Suprapubic skin (tissue), 4 donors: ENCODE measurements at regions not wholly inside any gene's neighbourhood (a gene's known extent, or its start where the extent isn't known, plus 50 kb on each side); places are given as distances from the start of the nearest gene placed in this dataset.
"Not testable (repeated sequence)": the region's sequence is repeated elsewhere in the genome, so short reads cannot be mapped to it uniquely, and the experiment has no call there.

Source experiments
- DNase-seq, 2 donors: peaks; one replicate each; pipeline ENCODE4 v3.0.0-alpha.2; 2019; ENCODE audit warnings: low spot score in 2 of 2
- H3K27ac ChIP-seq: fragments of 200-600 bp; sonication (generic); one replicate; pipeline ENCODE4 v1.5.1; 2019
- H3K27me3 ChIP-seq: fragments of 200-600 bp; sonication (generic); one replicate; pipeline ENCODE4 v1.5.1; 2019
- H3K36me3 ChIP-seq: fragments of 200-600 bp; sonication (generic); one replicate; pipeline ENCODE4 v1.5.1; 2019
- H3K4me1 ChIP-seq: fragments of 200-600 bp; sonication (generic); one replicate; pipeline ENCODE4 v1.5.1; 2019
- H3K4me3 ChIP-seq: fragments of 200-600 bp; sonication (generic); one replicate; pipeline ENCODE4 v1.5.1; 2019; ENCODE audit warnings: mild to moderate bottlenecking
- H3K9me3 ChIP-seq: fragments of 200-600 bp; sonication (generic); one replicate; pipeline ENCODE4 v1.5.1; 2019
- EP300 ChIP-seq: sonication (generic); formaldehyde crosslinking; IDR thresholded peaks from one replicate; pipeline ENCODE4 v1.6.1; 2017; ENCODE audit warnings: antibody characterized with exemption
- POLR2A ChIP-seq, 2 donors: fragments of 450-650 bp; IDR thresholded peaks; one replicate each; pipeline ENCODE4 v1.6.1; 2017; ENCODE audit warnings: antibody characterized with exemption in 2 of 2, mild to moderate bottlenecking in 2 of 2, moderate library complexity in 2 of 2
- POLR2AphosphoS5 ChIP-seq, 3 donors: sonication (generic); formaldehyde crosslinking; IDR thresholded peaks; one replicate each; pipeline ENCODE4 v1.6.1; 2017; ENCODE audit warnings: antibody characterized with exemption in 3 of 3
- WGBS: methylation state at CpG from one replicate; pipeline ENCODE4 v1.1.5; 2018; 5-methylcytosine and 5-hydroxymethylcytosine counted together
- TF ChIP-seq, protein P1 (sequence below), 2 donors: fragments of 200-600 bp in 1 of 2; fragments of 450-650 bp in 1 of 2; sonication (generic) in 1 of 2; IDR thresholded peaks; one replicate each; pipeline ENCODE4 v1.5.1; 2016 to 2019; ENCODE audit warnings: antibody characterized with exemption in 2 of 2, mild to moderate bottlenecking in 1 of 2, moderate library complexity in 1 of 2

DNA sequence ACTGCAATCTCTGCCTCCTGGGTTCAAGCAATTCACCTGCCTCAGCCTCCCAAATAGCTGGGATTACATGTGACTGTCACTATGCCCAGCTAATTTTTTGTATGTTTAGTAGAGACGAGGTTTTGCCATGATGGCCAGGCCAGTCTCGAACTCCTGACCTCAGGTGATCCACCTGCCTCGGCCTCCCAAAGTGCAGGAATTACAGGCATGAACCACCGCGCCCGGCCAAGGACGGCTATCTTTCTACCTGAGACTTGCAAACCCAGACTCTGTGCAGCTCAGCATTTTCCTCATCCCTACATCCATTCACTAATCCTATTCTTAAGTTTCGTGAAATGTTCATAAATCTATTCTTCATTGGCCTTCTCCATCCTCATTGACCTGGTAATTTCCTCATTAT lies 330.0 kb downstream of the ANTXR2 start:
- H3K27me3 ChIP-seq, result no peaks in the 10 kb centered on the region
- H3K4me1 ChIP-seq, result no peaks in the 10 kb centered on the region
- H3K36me3 ChIP-seq, result no peaks in the 10 kb centered on the region
- H3K27ac ChIP-seq, result no peak overlapping the region
- H3K9me3 ChIP-seq, result no peaks in the 10 kb centered on the region
- WGBS, result 98% methylated on average over 8 of the region's 8 CpGs
- H3K4me3 ChIP-seq, result no peak overlapping the region
- no peak for TF ChIP-seq EP300
- TF ChIP-seq POLR2AphosphoS5 (IDR thresholded peaks at IDR 0.05), result no peak
- no peak for TF ChIP-seq POLR2A (IDR thresholded peaks at IDR 0.05)
- DNase-seq, result no peak

DNA sequence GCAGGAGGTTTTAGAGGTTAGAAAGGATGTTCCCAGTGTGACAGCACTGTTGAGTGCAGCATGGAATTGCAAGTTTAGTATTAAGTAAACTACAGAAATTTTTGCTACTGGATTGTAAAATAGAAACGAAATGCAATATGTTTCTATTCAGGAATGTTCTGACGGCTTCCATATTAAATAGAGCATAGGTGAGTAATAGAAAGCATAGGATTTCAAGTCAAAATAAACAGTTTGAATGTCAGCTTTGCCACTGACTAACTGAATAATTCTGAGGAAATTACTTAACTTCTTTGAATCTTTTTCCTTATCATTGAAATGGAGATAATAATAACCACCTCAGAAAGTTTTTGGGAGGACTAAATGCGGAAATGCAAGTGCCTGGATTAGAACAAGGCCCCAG lies 331.9 kb upstream of the GK2 start:
- Histone ChIP-seq H3K4me3 (no peak overlapping the region), H3K9me3 (no peaks in the 10 kb centered on the region), H3K27ac (no peak overlapping the region), H3K36me3 (no peaks in the 10 kb centered on the region), H3K4me1 (no peaks in the 10 kb centered on the region), H3K27me3 (no peaks in the 10 kb centered on the region)
- no peak for TF ChIP-seq POLR2A (IDR thresholded peaks at IDR 0.05)
- TF ChIP-seq EP300, result no peak
- no peak for TF ChIP-seq POLR2AphosphoS5 (IDR thresholded peaks at IDR 0.05)
- TF ChIP-seq, protein P1, sequence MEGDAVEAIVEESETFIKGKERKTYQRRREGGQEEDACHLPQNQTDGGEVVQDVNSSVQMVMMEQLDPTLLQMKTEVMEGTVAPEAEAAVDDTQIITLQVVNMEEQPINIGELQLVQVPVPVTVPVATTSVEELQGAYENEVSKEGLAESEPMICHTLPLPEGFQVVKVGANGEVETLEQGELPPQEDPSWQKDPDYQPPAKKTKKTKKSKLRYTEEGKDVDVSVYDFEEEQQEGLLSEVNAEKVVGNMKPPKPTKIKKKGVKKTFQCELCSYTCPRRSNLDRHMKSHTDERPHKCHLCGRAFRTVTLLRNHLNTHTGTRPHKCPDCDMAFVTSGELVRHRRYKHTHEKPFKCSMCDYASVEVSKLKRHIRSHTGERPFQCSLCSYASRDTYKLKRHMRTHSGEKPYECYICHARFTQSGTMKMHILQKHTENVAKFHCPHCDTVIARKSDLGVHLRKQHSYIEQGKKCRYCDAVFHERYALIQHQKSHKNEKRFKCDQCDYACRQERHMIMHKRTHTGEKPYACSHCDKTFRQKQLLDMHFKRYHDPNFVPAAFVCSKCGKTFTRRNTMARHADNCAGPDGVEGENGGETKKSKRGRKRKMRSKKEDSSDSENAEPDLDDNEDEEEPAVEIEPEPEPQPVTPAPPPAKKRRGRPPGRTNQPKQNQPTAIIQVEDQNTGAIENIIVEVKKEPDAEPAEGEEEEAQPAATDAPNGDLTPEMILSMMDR (IDR thresholded peaks at IDR 0.05), result no peak
- DNase-seq, result no peak
- WGBS, result 86% methylated on average over 3 of the region's 3 CpGs

DNA sequence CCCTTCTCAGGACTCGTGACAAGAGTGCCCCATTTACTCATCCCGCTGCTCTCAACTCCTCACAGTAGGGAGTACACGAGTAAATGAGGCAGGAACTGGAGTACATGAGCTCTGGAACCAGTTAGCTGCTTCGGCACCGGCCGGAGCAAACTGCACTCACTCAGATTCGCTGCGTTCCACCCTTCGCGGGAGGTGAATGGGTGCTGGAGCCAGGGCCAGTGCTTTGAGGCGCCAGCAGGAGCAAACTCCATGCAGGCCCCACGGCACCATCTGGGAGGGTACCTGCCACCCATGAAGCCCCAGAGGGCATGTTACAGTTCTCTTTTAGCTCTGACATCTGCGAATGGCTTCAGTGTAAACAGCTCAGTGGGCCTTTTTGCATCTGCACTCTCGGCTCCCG lies 315.5 kb upstream of the GK2 start:
- DNase-seq, result no peak
- Histone ChIP-seq H3K9me3 (no peaks in the 10 kb centered on the region), H3K4me1 (no peaks in the 10 kb centered on the region), H3K36me3 (no peaks in the 10 kb centered on the region), H3K4me3 (no peak overlapping the region), H3K27ac (no peak overlapping the region), H3K27me3 (no peaks in the 10 kb centered on the region)
- WGBS, result 82% methylated on average over 10 of the region's 15 CpGs
- TF ChIP-seq POLR2A (IDR thresholded peaks at IDR 0.05) (no peak), EP300 (no peak), POLR2AphosphoS5 (IDR thresholded peaks at IDR 0.05) (no peak)
- TF ChIP-seq, protein P1 (IDR thresholded peaks at IDR 0.05), result no peak

DNA sequence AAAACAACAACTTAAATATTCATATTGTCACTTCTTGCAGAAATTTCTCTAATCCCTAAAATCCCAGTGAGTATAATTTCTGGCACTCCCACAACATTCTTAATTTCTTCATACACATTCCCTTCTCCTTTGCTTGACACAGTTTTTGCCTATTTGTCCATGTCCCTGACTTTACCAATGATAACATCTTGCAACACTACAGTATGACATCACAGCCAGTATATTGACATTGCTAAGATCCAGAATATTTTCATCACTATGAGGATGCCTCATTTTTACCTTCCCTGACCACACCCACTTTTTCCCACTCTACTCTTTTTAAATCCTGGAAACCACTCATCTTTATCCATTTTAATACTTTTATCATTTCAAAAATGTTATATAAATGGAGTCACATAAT lies 292.3 kb upstream of the GK2 start:
- Histone ChIP-seq H3K4me1 (no peaks in the 10 kb centered on the region), H3K4me3 (no peak overlapping the region), H3K9me3 (no peaks in the 10 kb centered on the region), H3K27ac (no peak overlapping the region), H3K27me3 (no peaks in the 10 kb centered on the region), H3K36me3 (no peaks in the 10 kb centered on the region)
- TF ChIP-seq, protein P1 (IDR thresholded peaks at IDR 0.05), result no peak
- no peak for TF ChIP-seq POLR2AphosphoS5 (IDR thresholded peaks at IDR 0.05)
- no peak for TF ChIP-seq EP300
- no peak for TF ChIP-seq POLR2A (IDR thresholded peaks at IDR 0.05)
- no peak for DNase-seq

DNA sequence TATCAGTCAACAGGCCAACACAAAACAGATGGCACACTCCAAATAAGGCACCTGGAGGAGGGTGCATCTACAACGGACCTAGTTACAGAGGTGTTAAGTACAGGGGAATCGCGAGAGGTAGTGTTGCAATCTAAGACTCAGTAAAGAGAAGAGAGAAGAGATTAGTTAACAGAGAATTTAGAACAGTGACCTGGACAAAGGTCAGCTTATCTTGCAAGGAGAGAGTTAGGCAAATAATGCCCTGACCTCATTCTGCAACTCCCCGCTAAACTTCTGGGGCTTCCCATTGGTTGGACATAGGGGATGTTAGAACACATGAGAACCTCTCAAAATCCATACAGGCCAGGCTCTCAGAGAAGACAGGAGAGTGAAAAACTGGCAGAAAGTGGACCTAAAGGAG lies 289.4 kb upstream of the GK2 start:
- Histone ChIP-seq H3K27me3 (no peaks in the 10 kb centered on the region), H3K4me1 (no peaks in the 10 kb centered on the region), H3K9me3 (no peaks in the 10 kb centered on the region), H3K36me3 (no peaks in the 10 kb centered on the region), H3K4me3 (no peak overlapping the region), H3K27ac (no peak overlapping the region)
- WGBS, result 94% methylated on average over 4 of the region's 4 CpGs
- TF ChIP-seq, protein P1 (IDR thresholded peaks at IDR 0.05), result no peak
- no peak for TF ChIP-seq POLR2AphosphoS5 (IDR thresholded peaks at IDR 0.05)
- no peak for TF ChIP-seq EP300
- TF ChIP-seq POLR2A (IDR thresholded peaks at IDR 0.05), result no peak
- no peak for DNase-seq

DNA sequence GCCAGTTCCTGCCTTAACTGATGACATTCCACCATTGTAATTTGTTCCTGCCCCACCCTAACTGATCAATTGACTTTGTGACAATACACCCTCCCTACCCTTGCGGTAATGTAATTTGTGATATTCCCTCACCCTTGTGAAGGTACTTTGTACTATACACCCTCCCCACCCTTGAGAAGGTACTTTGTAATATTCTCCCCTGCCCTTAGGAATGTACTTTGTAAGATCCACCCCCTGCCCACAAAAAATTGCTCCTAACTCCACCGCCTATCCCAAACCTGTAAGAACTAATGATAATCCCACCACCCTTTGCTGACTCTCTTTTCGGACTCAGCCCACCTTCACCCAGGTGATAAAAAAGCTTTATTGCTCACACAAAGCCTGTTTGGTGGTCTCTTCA lies 288.5 kb upstream of the GK2 start:
- not testable (repeated sequence) for DNase-seq, H3K4me1 ChIP-seq, H3K27me3 ChIP-seq, H3K9me3 ChIP-seq, H3K27ac ChIP-seq, H3K4me3 ChIP-seq, H3K36me3 ChIP-seq
- 99% methylated on average over 3 of the region's 3 CpGs for WGBS
